ENCODE measurements at regions not wholly inside any gene's neighbourhood (a gene's known extent, or its start where the extent isn't known, plus 50 kb on each side); places are given as distances from the start of the nearest gene placed in this dataset.
A peak's percentile ranks its signal among the peaks of the same experiment; 100 is the strongest.
"Not testable (repeated sequence)": the region's sequence is repeated elsewhere in the genome, so short reads cannot be mapped to it uniquely, and the experiment has no call there.

- no peak for TF ChIP-seq JUND (IDR thresholded peaks at IDR 0.05; ENCODE audit: low read depth)
- in situ Hi-C loops (cut with HindIII; ENCODE audit: low pct_unique_long_range_greater_than_20kb, low sequenced_read_pairs), result no loop called here
- DNase-seq (ENCODE audit: low read depth in 1 of 2, low spot score in 1 of 2), result peak in 1 of 2 experiments; percentile 76
Measured at GRCh38 chr14:43792980-43793379, 714.1 kb downstream of the FSCB start.

GRCh38 chr14:43790681-43791080 is 716.4 kb downstream of the FSCB start:
- TF ChIP-seq JUND (IDR thresholded peaks at IDR 0.05; ENCODE audit: low read depth), result no peak
- in situ Hi-C loops (cut with HindIII; ENCODE audit: low pct_unique_long_range_greater_than_20kb, low sequenced_read_pairs), result no loop called here
- DNase-seq (ENCODE audit: low read depth in 1 of 2, low spot score in 1 of 2), result peak in 1 of 2 experiments; percentile 49

GRCh38 chr14:43789458-43789857 is 717.6 kb downstream of the FSCB start:
- in situ Hi-C loops (cut with HindIII; ENCODE audit: low pct_unique_long_range_greater_than_20kb, low sequenced_read_pairs), result no loop called here
- TF ChIP-seq JUND (IDR thresholded peaks at IDR 0.05; ENCODE audit: low read depth), result no peak
- peak in 1 of 2 experiments; percentile 65 for DNase-seq (ENCODE audit: low read depth in 1 of 2, low spot score in 1 of 2)

GRCh38 chr14:43786066-43786762 is 720.9 kb downstream of the FSCB start:
- DNase-seq (ENCODE audit: low read depth in 1 of 2, low spot score in 1 of 2), result peak in 1 of 2 experiments; percentile 29
- no peak for TF ChIP-seq JUND (IDR thresholded peaks at IDR 0.05; ENCODE audit: low read depth)
- in situ Hi-C loops (cut with HindIII; ENCODE audit: low pct_unique_long_range_greater_than_20kb, low sequenced_read_pairs), result no loop called here

GRCh38 chr14:43784432-43784831 is 722.7 kb downstream of the FSCB start:
- in situ Hi-C loops (cut with HindIII; ENCODE audit: low pct_unique_long_range_greater_than_20kb, low sequenced_read_pairs); DNase-seq (ENCODE audit: low read depth in 1 of 2, low spot score in 1 of 2): not testable (repeated sequence)

GRCh38 chr14:43778937-43779639 is 728.0 kb downstream of the FSCB start:
- DNase-seq (ENCODE audit: low read depth in 1 of 2, low spot score in 1 of 2), result peak in 1 of 2 experiments; percentile 82
- no peak for TF ChIP-seq JUND (IDR thresholded peaks at IDR 0.05; ENCODE audit: low read depth)
- in situ Hi-C loops (cut with HindIII; ENCODE audit: low pct_unique_long_range_greater_than_20kb, low sequenced_read_pairs), result no loop called here

- peak in 1 of 2 experiments; percentile 88 for DNase-seq (ENCODE audit: low read depth in 1 of 2, low spot score in 1 of 2)
- in situ Hi-C loops (cut with HindIII; ENCODE audit: low pct_unique_long_range_greater_than_20kb, low sequenced_read_pairs), result no loop called here
- peak; percentile 75 for TF ChIP-seq JUND (IDR thresholded peaks at IDR 0.05; ENCODE audit: low read depth)
Measured at GRCh38 chr14:43778570-43778936, 728.5 kb downstream of the FSCB start.

- in situ Hi-C loops (cut with HindIII; ENCODE audit: low pct_unique_long_range_greater_than_20kb, low sequenced_read_pairs), result no loop called here
- no peak for DNase-seq (ENCODE audit: low read depth in 1 of 2, low spot score in 1 of 2)
- no peak for TF ChIP-seq JUND (IDR thresholded peaks at IDR 0.05; ENCODE audit: low read depth)
Measured at GRCh38 chr14:43765474-43765873, 741.6 kb downstream of the FSCB start.

- in situ Hi-C loops (cut with HindIII; ENCODE audit: low pct_unique_long_range_greater_than_20kb, low sequenced_read_pairs), result no loop called here
- TF ChIP-seq JUND (IDR thresholded peaks at IDR 0.05; ENCODE audit: low read depth), result no peak
- DNase-seq (ENCODE audit: low read depth in 1 of 2, low spot score in 1 of 2), result no peak
Measured at GRCh38 chr14:43764433-43764832, 742.6 kb downstream of the FSCB start.

- no peak for DNase-seq (ENCODE audit: low read depth in 1 of 2, low spot score in 1 of 2)
- in situ Hi-C loops (cut with HindIII; ENCODE audit: low pct_unique_long_range_greater_than_20kb, low sequenced_read_pairs), result no loop called here
- TF ChIP-seq JUND (IDR thresholded peaks at IDR 0.05; ENCODE audit: low read depth), result no peak
Measured at GRCh38 chr14:43755707-43756106, 751.4 kb downstream of the FSCB start.

GRCh38 chr14:43754838-43755237 is 752.2 kb downstream of the FSCB start:
- in situ Hi-C loops (cut with HindIII; ENCODE audit: low pct_unique_long_range_greater_than_20kb, low sequenced_read_pairs), result no loop called here
- no peak for DNase-seq (ENCODE audit: low read depth in 1 of 2, low spot score in 1 of 2)
- TF ChIP-seq JUND (IDR thresholded peaks at IDR 0.05; ENCODE audit: low read depth), result no peak

- DNase-seq (ENCODE audit: low read depth in 1 of 2, low spot score in 1 of 2), result peak in 1 of 2 experiments; percentile 18
- TF ChIP-seq JUND (IDR thresholded peaks at IDR 0.05; ENCODE audit: low read depth), result no peak
- in situ Hi-C loops (cut with HindIII; ENCODE audit: low pct_unique_long_range_greater_than_20kb, low sequenced_read_pairs), result no loop called here
Measured at GRCh38 chr14:43745746-43746145, 761.3 kb downstream of the FSCB start.

- in situ Hi-C loops (cut with HindIII; ENCODE audit: low pct_unique_long_range_greater_than_20kb, low sequenced_read_pairs), result no loop called here
- TF ChIP-seq JUND (IDR thresholded peaks at IDR 0.05; ENCODE audit: low read depth), result peak; percentile 56; the same call in 1 of the 2 replicates
- DNase-seq (ENCODE audit: low read depth in 1 of 2, low spot score in 1 of 2), result peak in 1 of 2 experiments; percentile 60
Measured at GRCh38 chr14:43735932-43736331, 771.2 kb downstream of the FSCB start.
